ENCODE measurements at regions not wholly inside any gene's neighbourhood (a gene's known extent, or its start where the extent isn't known, plus 50 kb on each side); places are given as distances from the start of the nearest gene placed in this dataset.

GRCh38 chr12:73342733-73343132 lies 1070.6 kb downstream of the TRHDE start:
- ATAC-seq (no peak), DNase-seq (no peak)
- 17 to 28% (median 23%) methylated on average over 3 of the region's 3 CpGs for WGBS, 3 donors
- TF ChIP-seq, protein P1, sequence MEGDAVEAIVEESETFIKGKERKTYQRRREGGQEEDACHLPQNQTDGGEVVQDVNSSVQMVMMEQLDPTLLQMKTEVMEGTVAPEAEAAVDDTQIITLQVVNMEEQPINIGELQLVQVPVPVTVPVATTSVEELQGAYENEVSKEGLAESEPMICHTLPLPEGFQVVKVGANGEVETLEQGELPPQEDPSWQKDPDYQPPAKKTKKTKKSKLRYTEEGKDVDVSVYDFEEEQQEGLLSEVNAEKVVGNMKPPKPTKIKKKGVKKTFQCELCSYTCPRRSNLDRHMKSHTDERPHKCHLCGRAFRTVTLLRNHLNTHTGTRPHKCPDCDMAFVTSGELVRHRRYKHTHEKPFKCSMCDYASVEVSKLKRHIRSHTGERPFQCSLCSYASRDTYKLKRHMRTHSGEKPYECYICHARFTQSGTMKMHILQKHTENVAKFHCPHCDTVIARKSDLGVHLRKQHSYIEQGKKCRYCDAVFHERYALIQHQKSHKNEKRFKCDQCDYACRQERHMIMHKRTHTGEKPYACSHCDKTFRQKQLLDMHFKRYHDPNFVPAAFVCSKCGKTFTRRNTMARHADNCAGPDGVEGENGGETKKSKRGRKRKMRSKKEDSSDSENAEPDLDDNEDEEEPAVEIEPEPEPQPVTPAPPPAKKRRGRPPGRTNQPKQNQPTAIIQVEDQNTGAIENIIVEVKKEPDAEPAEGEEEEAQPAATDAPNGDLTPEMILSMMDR (IDR thresholded peaks at IDR 0.05): no peak
- H3K27me3 ChIP-seq (ENCODE audit: insufficient read depth in 3 of 3, low read length in 2 of 3): no peaks in the 10 kb centered on the region
- no peaks in the 10 kb centered on the region for H3K9me3 ChIP-seq
- no peak overlapping the region for H3K27ac ChIP-seq
- intact Hi-C loops (cut with DNase I): no loop called here
- H3K4me3 ChIP-seq: no peak overlapping the region
- no peaks in the 10 kb centered on the region for H3K36me3 ChIP-seq (ENCODE audit: insufficient read depth in 1 of 2, low read depth in 1 of 2)
- no peaks in the 10 kb centered on the region for H3K4me1 ChIP-seq

DNA sequence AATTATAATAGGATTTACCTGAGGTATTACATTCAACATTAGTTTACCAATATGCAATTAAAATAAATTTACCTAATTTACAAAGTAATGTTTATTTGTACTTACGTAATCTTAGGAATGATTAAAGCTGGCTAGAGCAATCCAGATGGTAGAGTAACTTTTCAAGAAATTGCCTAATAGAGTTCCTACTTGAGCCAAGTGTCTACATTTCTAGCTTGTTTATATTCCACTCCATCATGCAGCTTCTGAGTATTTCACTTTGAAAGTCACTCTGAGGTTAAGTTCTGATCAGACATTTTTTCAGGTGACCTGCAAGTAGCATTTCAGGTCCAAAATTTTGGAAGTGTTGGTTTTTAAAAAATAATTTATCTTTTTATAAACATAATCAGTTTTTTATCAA lies 1080.7 kb downstream of the TRHDE start:
- H3K27ac ChIP-seq: no peak overlapping the region
- ATAC-seq (no peak), DNase-seq (no peak)
- H3K9me3 ChIP-seq: no peaks in the 10 kb centered on the region
- no peaks in the 10 kb centered on the region for H3K36me3 ChIP-seq (ENCODE audit: insufficient read depth in 1 of 2, low read depth in 1 of 2)
- TF ChIP-seq, protein P1 (IDR thresholded peaks at IDR 0.05): no peak
- no peak overlapping the region for H3K4me3 ChIP-seq
- H3K4me1 ChIP-seq: no peaks in the 10 kb centered on the region
- intact Hi-C loops (cut with DNase I): no loop called here
- H3K27me3 ChIP-seq (ENCODE audit: insufficient read depth in 3 of 3, low read length in 2 of 3): no peaks in the 10 kb centered on the region
- WGBS, 3 donors: 80 to 91% (median 87%) methylated on average over 1 of the region's 1 CpG

DNA sequence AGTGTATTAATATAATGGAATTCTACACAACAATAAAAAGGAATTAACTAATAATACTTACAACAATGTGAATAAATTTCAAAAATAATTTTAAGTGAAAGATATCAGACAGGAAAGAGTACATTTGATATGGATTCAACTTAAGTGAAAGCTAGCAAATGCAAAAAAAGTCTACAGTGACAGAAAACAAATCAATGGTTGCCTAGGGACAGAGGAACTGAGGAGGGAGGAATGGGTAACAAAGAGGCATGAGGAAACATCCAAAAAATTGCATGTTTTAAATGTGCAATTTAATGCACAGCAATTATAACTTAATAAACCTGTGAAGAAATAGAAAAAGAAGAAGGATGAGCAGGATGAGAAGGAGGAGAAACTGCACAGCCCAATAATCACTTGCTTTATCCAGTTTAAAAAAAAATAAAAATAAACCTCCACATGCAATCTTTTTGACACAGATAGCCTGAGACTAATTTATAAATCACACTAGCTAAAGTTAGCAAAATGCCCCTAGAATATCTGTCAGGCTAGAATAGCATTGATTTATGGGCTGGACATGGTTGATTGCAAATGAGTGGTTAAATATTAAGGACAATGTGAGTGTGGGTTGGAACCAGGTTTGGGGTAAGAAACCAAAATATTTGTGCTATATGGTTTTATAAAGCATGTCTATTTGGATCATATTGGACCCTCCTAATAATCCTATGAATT lies 1089.1 kb downstream of the TRHDE start:
- H3K27ac ChIP-seq: no peak overlapping the region
- DNase-seq (no peak), ATAC-seq (no peak)
- H3K4me3 ChIP-seq: no peak overlapping the region
- no peaks in the 10 kb centered on the region for H3K36me3 ChIP-seq (ENCODE audit: insufficient read depth in 1 of 2, low read depth in 1 of 2)
- intact Hi-C loops (cut with DNase I): no loop called here
- H3K9me3 ChIP-seq: no peaks in the 10 kb centered on the region
- H3K4me1 ChIP-seq: no peaks in the 10 kb centered on the region
- TF ChIP-seq, protein P1 (IDR thresholded peaks at IDR 0.05): no peak
- no peaks in the 10 kb centered on the region for H3K27me3 ChIP-seq (ENCODE audit: insufficient read depth in 3 of 3, low read length in 2 of 3)

GRCh38 chr12:73361864-73362230 lies 1089.7 kb downstream of the TRHDE start:
- 33 to 37% (median 36%) methylated on average over 4 of the region's 4 CpGs for WGBS, 3 donors
- Histone ChIP-seq H3K4me3 (no peak overlapping the region), H3K36me3 (ENCODE audit: insufficient read depth in 1 of 2, low read depth in 1 of 2) (no peaks in the 10 kb centered on the region), H3K27ac (no peak overlapping the region), H3K27me3 (ENCODE audit: insufficient read depth in 3 of 3, low read length in 2 of 3) (no peaks in the 10 kb centered on the region), H3K9me3 (no peaks in the 10 kb centered on the region), H3K4me1 (no peaks in the 10 kb centered on the region)
- DNase-seq (no peak), ATAC-seq (no peak)
- TF ChIP-seq, protein P1 (IDR thresholded peaks at IDR 0.05): no peak
- intact Hi-C loops (cut with DNase I): no loop called here

- no peak overlapping the region for H3K4me3 ChIP-seq
- intact Hi-C loops (cut with DNase I): no loop called here
- no peaks in the 10 kb centered on the region for H3K9me3 ChIP-seq
- H3K4me1 ChIP-seq: no peaks in the 10 kb centered on the region
- TF ChIP-seq, protein P1 (IDR thresholded peaks at IDR 0.05): no peak
- WGBS, 3 donors: 35 to 50% (median 36%) methylated on average over 1 of the region's 1 CpG
- H3K27me3 ChIP-seq (ENCODE audit: insufficient read depth in 3 of 3, low read length in 2 of 3): no peaks in the 10 kb centered on the region
- DNase-seq: no peak
- no peak for ATAC-seq
- no peak overlapping the region for H3K27ac ChIP-seq
- H3K36me3 ChIP-seq (ENCODE audit: insufficient read depth in 1 of 2, low read depth in 1 of 2): no peaks in the 10 kb centered on the region
Observed at GRCh38 chr12:73362666-73363065, 1090.5 kb downstream of the TRHDE start.

Data from psoas muscle (tissue), 7 donors.